Fibroblast of skin of right biceps (primary cell): ENCODE measurements at regions not wholly inside any gene's neighbourhood (a gene's known extent, or its start where the extent isn't known, plus 50 kb on each side); places are given as distances from the start of the nearest gene placed in this dataset.

Source experiments
- DNase-seq: peaks from one replicate; pipeline ENCODE4 v3.0.0-alpha.2; 2013

GRCh38 chr1:17488995-17489767 lies 49.7 kb upstream of the RCC2 start:
- peak; percentile 33 for DNase-seq
